HG03025 (cell line): ENCODE measurements at regions not wholly inside any gene's neighbourhood (a gene's known extent, or its start where the extent isn't known, plus 50 kb on each side); places are given as distances from the start of the nearest gene placed in this dataset.
"Not testable (repeated sequence)": the region's sequence is repeated elsewhere in the genome, so short reads cannot be mapped to it uniquely, and the experiment has no call there.

Experiments used
- ATAC-seq: cut with Tn5 transposase; IDR thresholded peaks from one replicate; pipeline ENCODE4 v1.9.1; 2021; ENCODE audit warnings: mild to moderate bottlenecking, moderate library complexity; ENCODE audit not compliant: unreplicated experiment, low FRiP score

GRCh38 chr1:192418552-192419285 is 101.9 kb downstream of the RGS21 start:
- ATAC-seq = no peak

- no peak for ATAC-seq
These were observed 113.9 kb downstream of the RGS21 start for GRCh38 chr1:192430644-192431043.

GRCh38 chr1:192435704-192436103 is 118.9 kb downstream of the RGS21 start:
- no peak for ATAC-seq

- no peak for ATAC-seq
These were observed 119.8 kb downstream of the RGS21 start for GRCh38 chr1:192436441-192437078.

- no peak for ATAC-seq
These were observed 121.9 kb downstream of the RGS21 start for GRCh38 chr1:192438737-192439136.

GRCh38 chr1:192439373-192440025 is 122.7 kb downstream of the RGS21 start:
- no peak for ATAC-seq

GRCh38 chr1:192441492-192441891 is 124.7 kb downstream of the RGS21 start:
- no peak for ATAC-seq

- no peak for ATAC-seq
These were observed 125.9 kb downstream of the RGS21 start for GRCh38 chr1:192442736-192443135.

- ATAC-seq = no peak
These were observed 126.8 kb downstream of the RGS21 start for GRCh38 chr1:192443616-192444015.

- ATAC-seq = no peak
These were observed 128.4 kb downstream of the RGS21 start for GRCh38 chr1:192445241-192445640.

GRCh38 chr1:192445839-192446489 is 129.2 kb downstream of the RGS21 start:
- ATAC-seq = no peak

- no peak for ATAC-seq
These were observed 127.5 kb upstream of the RGS1 start for GRCh38 chr1:192448026-192448578.

- no peak for ATAC-seq
These were observed 122.1 kb upstream of the RGS1 start for GRCh38 chr1:192453360-192453992.

GRCh38 chr1:192459467-192459866 is 116.1 kb upstream of the RGS1 start:
- ATAC-seq = no peak

- no peak for ATAC-seq
These were observed 113.9 kb upstream of the RGS1 start for GRCh38 chr1:192461684-192462083.

GRCh38 chr1:192462616-192463015 is 113.0 kb upstream of the RGS1 start:
- ATAC-seq = no peak

- ATAC-seq = no peak
These were observed 111.9 kb upstream of the RGS1 start for GRCh38 chr1:192463661-192464060.

- ATAC-seq = not testable (repeated sequence)
These were observed 110.4 kb upstream of the RGS1 start for GRCh38 chr1:192465221-192465620.

- ATAC-seq = no peak
These were observed 101.4 kb upstream of the RGS1 start for GRCh38 chr1:192474080-192474683.

- no peak for ATAC-seq
These were observed 100.2 kb upstream of the RGS1 start for GRCh38 chr1:192475329-192475728.
